HG03139 (cell line): ENCODE measurements at regions not wholly inside any gene's neighbourhood (a gene's known extent, or its start where the extent isn't known, plus 50 kb on each side); places are given as distances from the start of the nearest gene placed in this dataset.

Source experiments
- ATAC-seq: cut with Tn5 transposase; IDR thresholded peaks from one replicate; pipeline ENCODE4 v1.9.1; 2021; ENCODE audit not compliant: unreplicated experiment

DNA sequence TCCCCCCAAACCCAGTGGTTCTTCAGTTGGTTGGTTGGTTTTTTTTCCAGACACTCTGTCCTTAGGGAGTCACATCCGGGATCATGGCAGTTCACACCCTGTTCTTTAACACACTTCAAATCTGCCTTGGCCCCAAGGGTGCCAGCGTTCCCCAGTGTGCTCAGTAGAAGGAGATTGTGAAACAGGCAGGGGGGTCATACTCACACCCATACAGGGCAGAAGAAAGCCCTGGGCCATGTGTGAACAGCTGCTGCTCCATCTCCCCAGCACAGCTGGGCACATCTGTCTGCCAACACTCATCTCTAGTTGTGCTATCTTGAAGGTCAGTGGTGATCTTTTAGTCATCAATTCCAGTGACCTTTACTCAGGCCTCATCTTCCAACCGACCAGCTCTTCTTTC, 64.4 kb upstream of the FUT8 start:
- ATAC-seq: no peak

- ATAC-seq: no peak
Observed at GRCh38 chr14:65349100-65349499, 63.4 kb upstream of the FUT8 start.

DNA sequence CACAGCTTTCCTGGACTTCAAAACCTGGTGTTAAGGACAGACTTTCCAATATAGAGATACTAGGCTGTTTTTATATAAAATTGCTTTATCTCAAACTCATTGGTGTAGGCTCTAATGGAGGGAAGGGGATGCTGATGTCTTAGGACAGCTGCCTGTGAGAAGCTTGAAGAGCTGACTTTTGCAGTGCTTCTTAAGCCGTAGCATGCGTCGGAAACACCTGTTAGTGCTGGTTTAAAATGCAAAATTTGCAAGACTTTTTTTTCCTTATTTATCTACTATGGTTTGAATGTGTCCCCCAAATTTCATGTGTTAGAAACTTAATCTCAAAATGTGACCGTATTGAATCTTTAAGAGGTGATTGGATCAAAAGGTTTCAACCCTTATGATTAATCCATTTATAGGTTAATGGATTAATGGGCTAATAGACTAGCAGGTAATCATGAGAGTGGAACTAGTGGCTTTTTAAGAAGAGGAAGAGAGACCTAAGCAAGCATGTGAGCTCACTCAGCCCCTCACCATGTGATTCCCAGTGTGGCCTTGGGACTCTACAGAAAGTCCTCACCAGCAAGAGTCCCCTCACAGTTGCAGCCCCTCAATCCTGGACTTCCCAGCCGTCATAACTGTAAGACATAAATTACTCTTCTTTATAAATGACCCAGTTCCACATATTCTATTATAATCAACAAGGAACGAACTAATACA, 60.9 kb upstream of the FUT8 start:
- no peak for ATAC-seq

- ATAC-seq: no peak
Observed at GRCh38 chr14:65352964-65353530, 59.5 kb upstream of the FUT8 start.

DNA sequence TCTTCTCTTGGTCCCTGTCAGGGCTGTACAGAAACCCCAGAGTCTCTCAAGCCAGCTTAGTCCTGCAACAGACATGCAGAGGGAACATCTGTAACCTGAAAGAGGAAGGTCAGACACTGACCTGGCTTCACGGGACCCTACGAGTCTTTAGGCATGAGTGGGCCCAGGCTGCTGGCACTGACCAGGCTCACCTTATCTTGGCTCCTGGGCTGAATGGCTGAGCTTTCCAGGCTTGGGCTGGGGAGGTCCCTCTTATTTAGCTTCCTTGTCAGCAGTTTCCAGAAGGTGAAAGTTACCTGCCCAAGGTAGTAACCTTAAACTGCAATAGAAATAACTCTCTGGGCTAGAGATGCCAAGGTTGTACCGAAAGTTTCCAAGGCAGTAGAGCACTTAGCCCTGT, 58.4 kb upstream of the FUT8 start:
- ATAC-seq: no peak

DNA sequence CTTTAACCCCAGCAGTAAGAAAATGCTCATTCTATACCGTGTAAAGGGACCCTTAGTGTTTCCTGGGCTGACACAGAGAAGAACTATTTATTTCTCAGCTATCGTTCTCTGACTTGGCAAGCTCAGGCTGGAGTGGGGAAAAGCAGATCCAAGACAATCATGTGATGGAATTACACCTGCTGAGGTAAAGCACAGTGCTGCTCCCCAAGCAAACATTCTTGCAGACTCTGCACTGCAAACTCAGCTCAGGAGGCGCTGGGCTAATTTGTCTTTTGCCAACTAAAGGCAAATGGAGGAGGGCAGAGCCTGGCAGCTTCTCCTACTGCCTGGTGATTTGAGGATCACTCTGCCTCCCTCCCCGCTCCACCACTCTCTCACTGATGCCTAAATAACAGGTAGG, 57.8 kb upstream of the FUT8 start:
- no peak for ATAC-seq

GRCh38 chr14:65356327-65356836, 56.1 kb upstream of the FUT8 start:
- ATAC-seq: no peak

- no peak for ATAC-seq
Observed at GRCh38 chr14:65357113-65357512, 55.4 kb upstream of the FUT8 start.

DNA sequence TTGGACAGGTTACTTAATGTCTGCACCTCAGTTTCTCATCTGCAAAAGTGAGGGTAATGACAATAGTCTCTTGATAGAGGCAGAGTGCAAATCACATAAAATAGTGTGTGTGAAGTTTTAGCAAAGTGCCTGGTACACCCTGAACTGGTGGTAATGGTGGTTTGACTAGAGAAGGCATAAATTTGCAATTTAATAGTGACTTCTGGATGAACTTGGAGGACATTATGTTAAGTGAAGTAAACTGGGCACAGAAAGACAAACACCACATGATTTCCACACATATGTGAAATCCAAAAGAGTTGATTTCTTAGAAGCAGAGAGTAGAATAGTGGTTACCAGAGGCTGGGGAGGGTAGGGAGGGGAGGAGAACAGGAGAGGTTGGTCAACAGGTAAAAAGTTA, 54.8 kb upstream of the FUT8 start:
- no peak for ATAC-seq

- ATAC-seq: no peak
Observed at GRCh38 chr14:65359503-65359902, 53.0 kb upstream of the FUT8 start.

DNA sequence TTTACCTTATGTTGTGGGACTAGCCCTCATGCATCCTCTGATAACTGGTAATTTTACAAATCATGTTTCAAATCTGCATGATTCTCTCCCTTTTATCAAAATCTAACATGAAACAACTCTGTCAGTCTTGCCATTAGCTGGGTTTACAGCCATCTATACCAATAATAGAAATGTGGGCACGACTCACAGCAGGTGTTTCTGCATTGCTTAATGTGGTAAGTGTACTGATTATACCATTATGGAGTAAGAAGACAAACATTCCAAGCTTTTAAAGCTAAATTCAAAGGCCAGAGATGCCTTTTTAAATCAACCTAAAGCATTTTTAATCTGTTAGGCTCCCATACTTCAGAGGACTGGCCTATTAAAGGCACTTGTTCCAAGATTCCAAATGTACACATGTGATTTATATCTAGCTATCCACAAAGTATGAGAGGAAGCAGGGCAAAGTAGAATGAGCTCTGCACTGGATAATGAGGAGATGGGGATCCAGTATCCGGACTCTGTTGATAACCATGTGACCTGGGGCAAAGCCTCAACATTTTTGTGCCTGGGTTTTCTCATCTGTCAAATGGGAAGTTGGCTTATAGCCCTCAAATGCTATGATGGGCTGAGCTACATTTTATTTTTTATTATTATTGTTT, 52.3 kb upstream of the FUT8 start:
- ATAC-seq: no peak

GRCh38 chr14:65361920-65362319, 50.6 kb upstream of the FUT8 start:
- ATAC-seq: no peak
